ENCODE measurements at regions not wholly inside any gene's neighbourhood (a gene's known extent, or its start where the extent isn't known, plus 50 kb on each side); places are given as distances from the start of the nearest gene placed in this dataset.

DNA sequence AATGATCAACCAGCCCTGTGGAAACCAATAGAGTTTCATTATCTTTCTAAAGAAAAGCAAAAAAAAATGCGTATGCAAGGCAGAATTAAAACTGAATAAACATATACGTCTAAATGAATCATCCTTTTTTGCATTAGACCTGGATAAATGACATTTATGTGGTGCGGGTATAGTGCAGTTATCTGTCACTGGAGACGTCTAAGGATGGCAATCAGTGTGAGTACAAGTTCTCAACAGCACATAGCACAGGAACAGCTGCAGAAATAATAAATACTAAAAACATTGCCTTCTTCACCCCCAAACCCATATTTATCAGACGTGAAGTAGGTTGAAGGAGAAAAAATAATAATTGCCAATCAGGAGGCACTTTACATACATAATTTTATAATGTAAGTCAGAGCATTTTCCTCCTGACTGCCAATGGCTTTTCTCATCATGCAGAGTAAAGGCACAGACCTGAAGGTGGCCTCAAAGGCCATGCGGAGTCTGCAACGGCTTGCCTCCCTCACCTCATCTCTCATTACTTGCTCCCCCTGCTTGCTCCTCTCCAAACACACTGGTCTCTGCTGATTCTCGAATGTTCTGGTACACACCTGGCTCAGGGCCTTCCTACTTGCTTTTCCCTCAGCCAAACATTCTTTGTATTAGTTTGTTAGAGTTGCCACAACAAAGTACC, 574.7 kb upstream of the PLXNA2 start:
- TF ChIP-seq, protein P1, sequence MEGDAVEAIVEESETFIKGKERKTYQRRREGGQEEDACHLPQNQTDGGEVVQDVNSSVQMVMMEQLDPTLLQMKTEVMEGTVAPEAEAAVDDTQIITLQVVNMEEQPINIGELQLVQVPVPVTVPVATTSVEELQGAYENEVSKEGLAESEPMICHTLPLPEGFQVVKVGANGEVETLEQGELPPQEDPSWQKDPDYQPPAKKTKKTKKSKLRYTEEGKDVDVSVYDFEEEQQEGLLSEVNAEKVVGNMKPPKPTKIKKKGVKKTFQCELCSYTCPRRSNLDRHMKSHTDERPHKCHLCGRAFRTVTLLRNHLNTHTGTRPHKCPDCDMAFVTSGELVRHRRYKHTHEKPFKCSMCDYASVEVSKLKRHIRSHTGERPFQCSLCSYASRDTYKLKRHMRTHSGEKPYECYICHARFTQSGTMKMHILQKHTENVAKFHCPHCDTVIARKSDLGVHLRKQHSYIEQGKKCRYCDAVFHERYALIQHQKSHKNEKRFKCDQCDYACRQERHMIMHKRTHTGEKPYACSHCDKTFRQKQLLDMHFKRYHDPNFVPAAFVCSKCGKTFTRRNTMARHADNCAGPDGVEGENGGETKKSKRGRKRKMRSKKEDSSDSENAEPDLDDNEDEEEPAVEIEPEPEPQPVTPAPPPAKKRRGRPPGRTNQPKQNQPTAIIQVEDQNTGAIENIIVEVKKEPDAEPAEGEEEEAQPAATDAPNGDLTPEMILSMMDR (IDR thresholded peaks at IDR 0.05) = no peak
- TF ChIP-seq POLR2A (IDR thresholded peaks at IDR 0.05; ENCODE audit: low read depth) = no peak
- TF ChIP-seq EP300 (IDR thresholded peaks at IDR 0.05) = no peak
- no peak for TF ChIP-seq POLR2AphosphoS5 (IDR thresholded peaks at IDR 0.05)
